NOMO-1 (cell line): ENCODE measurements at regions not wholly inside any gene's neighbourhood (a gene's known extent, or its start where the extent isn't known, plus 50 kb on each side); places are given as distances from the start of the nearest gene placed in this dataset.
"Not testable (repeated sequence)": the region's sequence is repeated elsewhere in the genome, so short reads cannot be mapped to it uniquely, and the experiment has no call there.

ENCODE experiments used
- DNase-seq, 2 experiments: peaks; one replicate each; lab custom pipeline; 2025; ENCODE audit not compliant: unreplicated experiment in 2 of 2; lab: John Stamatoyannopoulos, UW

DNA sequence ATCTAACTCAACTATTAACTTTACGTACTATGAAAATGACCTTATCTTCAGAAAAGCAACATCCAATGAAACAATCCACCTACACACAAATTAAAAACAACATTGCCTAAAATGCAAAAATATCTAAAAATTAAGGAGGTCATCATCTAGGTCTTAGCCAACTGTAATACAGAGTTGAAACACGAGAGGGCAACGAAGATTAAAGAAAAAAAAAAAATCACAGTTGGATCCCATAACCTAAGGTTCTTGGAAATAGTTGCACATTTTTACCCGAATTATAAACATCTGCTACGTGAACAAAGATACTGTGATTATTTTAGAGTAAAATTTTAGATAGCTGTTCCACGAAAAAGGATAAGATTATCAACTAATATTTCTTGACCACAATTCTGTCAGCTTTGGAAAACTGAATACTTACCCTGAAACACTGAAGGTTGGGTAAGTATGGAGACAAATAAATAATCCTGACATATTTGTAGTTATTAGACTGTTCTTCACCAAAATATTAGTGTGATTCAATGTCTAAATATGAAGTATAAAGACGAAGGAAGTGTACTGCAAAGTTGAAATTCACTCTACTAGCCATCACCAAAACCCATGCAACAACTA, 88.0 kb upstream of the AK4 start:
- peak in 1 of 2 experiments; percentile 6 for DNase-seq

DNA sequence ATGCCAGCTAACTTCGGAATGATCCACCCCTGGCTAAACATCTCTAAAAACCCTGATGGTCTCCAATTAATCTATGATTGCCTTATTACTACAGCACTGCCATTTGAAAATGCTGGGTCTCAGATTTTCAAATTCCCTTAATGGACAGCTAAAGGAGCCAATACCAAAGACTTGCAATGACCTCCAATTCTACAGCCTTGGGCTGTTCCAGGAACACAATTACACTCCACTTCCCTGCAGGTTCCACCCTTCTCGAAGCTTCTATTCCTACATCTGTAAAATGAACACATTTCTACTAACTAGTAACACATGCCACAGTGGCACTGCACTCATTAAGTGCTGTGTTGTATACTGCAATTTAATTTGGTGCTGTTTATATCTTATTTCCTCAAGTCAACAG, 85.7 kb upstream of the AK4 start:
- no peak for DNase-seq

DNA sequence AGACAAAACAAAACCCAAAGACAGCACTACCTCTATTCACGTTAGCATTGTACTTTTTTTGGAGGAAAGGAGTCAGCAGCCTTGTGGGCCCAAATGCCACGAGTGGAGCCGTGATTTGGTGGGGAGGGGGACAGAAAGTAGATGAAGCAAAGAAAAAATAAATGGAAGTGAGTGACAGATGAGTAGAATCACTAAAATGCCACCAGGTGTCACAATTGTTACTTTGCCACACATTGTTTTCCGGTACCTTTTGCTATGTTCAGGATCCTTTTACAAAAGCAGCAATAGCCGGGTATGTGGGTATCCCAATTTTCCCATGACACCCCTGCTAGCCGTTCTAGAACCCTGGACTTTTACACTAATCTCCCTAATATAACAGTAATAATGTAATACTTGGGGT, 85.0 kb upstream of the AK4 start:
- no peak for DNase-seq

DNA sequence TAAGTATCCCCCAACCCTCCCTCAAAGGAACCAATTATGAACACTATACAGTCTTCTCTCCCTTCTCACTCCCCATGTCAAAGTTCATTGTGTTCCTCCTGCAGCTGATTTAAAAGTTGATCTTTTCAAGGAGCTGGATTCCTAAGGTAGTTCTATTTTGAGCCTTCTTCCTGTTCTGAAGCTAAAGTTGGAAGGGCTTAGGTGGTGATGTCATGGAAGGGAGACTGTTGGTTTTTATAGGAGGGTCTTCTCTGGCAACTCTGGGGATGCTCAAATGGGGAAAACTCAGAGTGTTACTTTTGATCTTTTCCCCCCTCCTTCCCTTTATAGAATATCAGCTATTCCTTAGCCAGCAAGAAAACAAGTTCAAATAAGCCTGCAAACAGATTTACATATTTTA, 83.0 kb upstream of the AK4 start:
- no peak for DNase-seq

- no peak for DNase-seq
These were observed 82.2 kb upstream of the AK4 start for GRCh38 chr1:65065524-65066418.

DNA sequence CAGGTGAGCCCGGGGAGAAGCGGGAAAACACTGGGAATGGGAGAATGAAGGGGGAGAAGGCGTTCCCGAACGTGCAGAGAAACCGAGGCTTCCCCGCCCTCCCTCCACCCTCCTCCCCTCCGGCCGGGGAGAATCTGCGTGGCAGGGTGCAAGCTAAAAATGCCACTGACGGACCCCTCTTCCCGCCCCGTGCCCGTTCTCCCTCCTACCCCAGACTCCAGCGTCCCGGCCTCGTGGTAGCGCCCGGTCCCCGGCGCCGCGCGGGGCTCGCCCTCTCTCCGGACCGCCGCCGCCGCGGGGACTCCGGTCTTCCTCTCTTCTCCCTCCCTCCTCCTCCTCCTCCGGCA, 81.6 kb upstream of the AK4 start:
- no peak for DNase-seq

DNA sequence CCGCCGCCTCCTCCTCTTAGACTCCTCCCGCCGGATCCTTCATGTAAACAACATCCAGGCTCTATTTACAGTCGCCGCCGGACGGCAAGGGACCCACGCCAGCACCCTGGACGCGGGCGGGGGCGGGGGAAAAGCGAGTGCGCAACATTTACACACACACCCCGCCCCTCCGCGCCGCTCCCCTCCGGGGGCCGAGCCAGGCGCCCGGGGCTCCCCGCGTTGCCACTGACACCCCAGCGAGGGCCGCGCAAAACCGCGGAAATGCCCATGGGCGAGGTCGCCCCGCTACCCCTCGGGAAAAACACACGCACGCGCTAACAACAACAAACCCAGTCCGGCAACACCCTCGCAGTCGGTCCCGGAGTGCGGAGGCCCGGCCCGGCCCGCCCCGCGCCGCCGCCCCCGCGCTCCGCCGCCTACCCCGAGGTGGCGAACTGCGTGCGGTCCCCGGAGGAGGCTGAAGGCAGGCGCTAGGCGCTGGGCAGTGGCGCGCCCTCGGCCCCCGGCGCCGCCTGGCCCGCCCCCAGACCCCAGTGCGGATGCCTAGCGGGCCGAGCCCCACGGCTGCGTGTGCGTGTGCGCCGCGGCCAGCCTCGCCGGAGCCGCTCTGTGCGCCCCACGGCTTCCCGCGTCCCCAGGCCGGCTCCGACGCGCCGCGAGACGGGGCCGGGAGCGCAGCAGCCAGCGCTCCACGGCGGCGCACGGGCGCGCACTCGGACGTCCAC, 81.1 kb upstream of the AK4 start:
- DNase-seq: peak; percentile 27 to 49

GRCh38 chr1:65067491-65068201, 80.4 kb upstream of the AK4 start:
- peak; percentile 37 to 40 for DNase-seq

DNA sequence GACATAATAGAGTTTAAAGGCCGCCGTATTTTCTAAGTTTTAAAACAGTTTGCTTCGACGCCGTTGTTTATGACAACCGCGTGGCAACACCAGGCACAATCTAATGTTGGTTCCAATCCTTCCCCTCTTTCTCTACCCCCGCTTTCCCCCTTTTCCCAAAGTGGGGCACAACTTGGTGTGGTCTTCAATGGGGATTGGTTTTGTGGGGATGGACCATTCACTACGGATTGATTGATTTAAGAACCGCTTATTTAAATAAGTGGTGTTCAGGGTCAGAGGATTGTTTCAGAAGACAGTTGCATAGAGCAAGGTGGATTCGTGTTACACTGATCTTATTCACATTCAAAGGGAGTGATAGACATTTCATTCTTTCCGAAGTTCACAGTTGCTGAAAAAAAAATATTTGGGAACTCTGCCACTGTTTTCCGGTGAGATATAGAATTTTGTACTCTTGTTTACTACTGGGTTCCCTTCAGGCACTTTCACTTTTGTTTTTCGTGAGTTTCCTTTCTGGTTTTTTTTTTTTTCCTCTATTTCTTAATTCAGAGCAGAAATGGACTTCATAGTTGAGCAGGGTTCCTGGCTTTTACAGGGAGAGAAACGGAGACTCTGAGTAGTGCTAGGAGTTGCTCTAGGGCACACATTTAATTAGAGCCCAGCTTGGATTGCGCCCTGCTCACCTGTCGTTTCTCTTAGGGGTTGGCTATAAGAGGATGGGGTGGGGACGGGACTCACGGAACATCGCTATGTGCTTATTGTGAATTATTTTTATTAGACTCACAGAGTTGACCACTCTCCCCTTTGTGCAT, 79.6 kb upstream of the AK4 start:
- peak in 1 of 2 experiments; percentile 38 for DNase-seq

DNA sequence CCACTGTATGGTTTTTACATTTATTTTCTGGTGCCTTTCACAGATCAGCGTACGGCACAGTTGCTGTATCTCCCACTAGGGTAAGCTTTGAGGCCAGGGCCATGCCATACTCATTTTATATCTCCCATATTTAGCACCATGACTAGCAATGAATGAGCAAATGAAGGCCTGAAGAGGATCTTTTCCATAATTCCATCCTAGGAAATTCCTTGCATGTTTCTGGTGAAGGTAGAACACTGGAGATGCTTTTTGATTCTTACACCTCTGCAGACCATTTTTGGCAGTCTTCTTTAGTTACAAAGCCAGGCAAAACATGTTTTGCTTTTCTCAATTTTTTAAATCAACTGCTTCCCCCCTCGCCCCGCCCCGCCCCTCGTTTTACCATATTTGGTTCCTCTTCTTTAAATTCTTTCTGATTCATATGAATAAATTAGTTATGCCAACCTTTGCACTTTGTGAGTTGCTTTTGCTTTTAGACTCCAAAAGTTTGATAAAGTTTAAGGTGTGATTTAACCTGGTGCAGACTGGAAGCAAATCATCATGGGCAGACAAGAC, 78.9 kb upstream of the AK4 start:
- DNase-seq: peak; percentile 17 to 41

DNA sequence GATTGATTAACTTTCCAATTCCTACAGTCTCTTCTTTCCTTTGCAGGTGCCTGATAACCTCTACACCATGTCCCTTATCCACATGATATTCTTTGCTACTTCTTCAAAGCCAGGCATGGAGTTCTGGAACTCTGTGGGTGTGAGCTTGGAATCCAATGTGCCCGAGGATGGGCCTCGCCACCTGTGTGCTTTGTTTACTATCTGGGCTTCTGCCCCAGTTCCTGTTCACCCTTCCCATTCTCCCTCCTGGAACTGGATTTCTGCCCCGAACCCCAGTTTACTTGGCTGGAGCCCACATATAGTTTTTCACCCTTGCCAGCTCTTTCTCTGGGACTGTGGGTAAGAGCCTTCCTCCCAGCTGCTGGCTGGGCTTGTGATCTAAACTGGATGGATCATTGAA, 75.2 kb upstream of the AK4 start:
- DNase-seq: no peak

GRCh38 chr1:65075123-65075976, 72.7 kb upstream of the AK4 start:
- peak; percentile 50 to 58 for DNase-seq

- no peak for DNase-seq
These were observed 70.6 kb upstream of the AK4 start for GRCh38 chr1:65077369-65077768.

- DNase-seq: peak in 1 of 2 experiments; percentile 28
These were observed 68.1 kb upstream of the AK4 start for GRCh38 chr1:65079941-65080340.

DNA sequence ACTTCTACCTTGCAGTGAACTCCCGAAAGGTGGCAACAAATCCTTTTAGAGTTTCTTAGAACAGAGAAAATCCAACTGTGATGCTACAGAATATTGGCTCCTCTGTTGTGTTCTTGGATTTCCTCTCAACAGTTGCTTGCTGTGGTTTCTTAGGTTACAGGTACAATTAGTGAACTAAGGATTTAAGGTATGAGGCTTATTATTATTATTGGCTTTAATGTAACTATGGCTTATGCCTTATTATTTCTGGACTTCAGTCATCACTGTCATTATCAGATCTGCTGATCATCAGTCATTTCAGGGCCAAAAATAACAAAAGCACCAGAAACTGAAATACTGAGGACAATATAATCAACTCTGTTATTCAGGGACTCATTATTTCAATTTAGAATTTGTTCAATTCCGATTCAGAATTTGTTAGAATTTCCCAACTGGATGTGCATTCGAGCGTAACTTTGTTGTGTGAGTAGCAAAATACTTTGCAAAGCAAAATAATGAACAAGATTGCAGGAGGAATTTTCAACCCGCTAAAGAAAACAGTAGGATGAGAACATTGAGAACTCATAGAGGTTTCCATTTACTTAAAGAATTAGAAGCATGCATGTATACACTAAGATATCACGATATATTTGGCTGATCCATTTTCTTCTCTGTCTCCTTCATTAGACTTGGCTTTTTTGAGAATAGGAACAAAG, 65.5 kb upstream of the AK4 start:
- no peak for DNase-seq

GRCh38 chr1:65083263-65083896, 64.6 kb upstream of the AK4 start:
- DNase-seq: no peak

GRCh38 chr1:65084066-65084465, 63.9 kb upstream of the AK4 start:
- no peak for DNase-seq

DNA sequence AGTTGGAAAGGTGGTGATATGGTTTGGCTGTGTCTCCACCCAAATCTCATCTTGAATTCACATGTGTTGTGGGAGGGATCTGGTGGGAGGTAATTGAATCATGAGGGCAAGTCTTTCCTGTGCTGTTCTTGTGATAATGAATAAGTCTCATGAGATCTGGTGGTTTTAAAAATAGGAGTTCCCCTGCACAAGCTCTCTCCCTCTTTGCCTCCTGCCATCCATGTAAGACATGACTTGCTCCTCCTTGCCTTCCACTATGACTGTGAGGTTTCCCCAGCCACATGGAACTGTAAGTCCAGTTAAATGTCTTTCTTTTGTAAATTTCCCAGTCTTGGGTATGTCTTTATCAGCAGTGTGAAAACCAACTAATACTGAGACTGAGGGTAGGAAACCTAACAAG, 60.5 kb upstream of the AK4 start:
- DNase-seq: not testable (repeated sequence)
